ENCODE measurements at regions not wholly inside any gene's neighbourhood (a gene's known extent, or its start where the extent isn't known, plus 50 kb on each side); places are given as distances from the start of the nearest gene placed in this dataset.

GRCh38 chr1:88472298-88472697, 211.8 kb upstream of the PKN2 start:
- Histone ChIP-seq H3K27ac (ENCODE audit: low read depth, low read length, poor library complexity, severe bottlenecking) (no peak overlapping the region), H3K4me1 (ENCODE audit: insufficient read depth, low read length, poor library complexity, severe bottlenecking) (no peaks in the 10 kb centered on the region), H3K9me3 (ENCODE audit: low read depth, low read length, poor library complexity, severe bottlenecking) (no peaks in the 10 kb centered on the region), H3K4me3 (ENCODE audit: low read depth, low read length, poor library complexity, severe bottlenecking) (no peak overlapping the region), H3K27me3 (replicated peaks; ENCODE audit: insufficient read depth, low read depth, low read length, poor library complexity) (no peaks in the 10 kb centered on the region), H3K36me3 (ENCODE audit: insufficient read depth, low read length, poor library complexity, severe bottlenecking) (no peaks in the 10 kb centered on the region)
- CTCF ChIA-PET: no interaction called here
- no peak for TF ChIP-seq EZH2 (IDR thresholded peaks at IDR 0.05; ENCODE audit: borderline replicate concordance, low read depth, low read length, poor library complexity, severe bottlenecking)
- TF ChIP-seq CTCF (conservative IDR thresholded peaks at IDR 0.05; ENCODE audit: low read depth, low read length): no peak
- no peak for DNase-seq (ENCODE audit: low spot score)
- no TSS peak for BruUV-seq (replicated peaks)
- POLR2A ChIA-PET (ENCODE audit: low non-redundant PET): no interaction called here
- intact Hi-C loops (cut with micrococcal nuclease; ENCODE audit: unreplicated experiment): no loop called here

- ChIA-PET POLR2A (ENCODE audit: low non-redundant PET) (no interaction called here), CTCF (no interaction called here)
- no peak overlapping the region for H3K4me3 ChIP-seq (ENCODE audit: low read depth, low read length, poor library complexity, severe bottlenecking)
- no peak overlapping the region for H3K27ac ChIP-seq (ENCODE audit: low read depth, low read length, poor library complexity, severe bottlenecking)
- intact Hi-C loops (cut with micrococcal nuclease; ENCODE audit: unreplicated experiment): no loop called here
- H3K4me1 ChIP-seq (ENCODE audit: insufficient read depth, low read length, poor library complexity, severe bottlenecking): no peaks in the 10 kb centered on the region
- no peaks in the 10 kb centered on the region for H3K36me3 ChIP-seq (ENCODE audit: insufficient read depth, low read length, poor library complexity, severe bottlenecking)
- no peak for TF ChIP-seq CTCF (conservative IDR thresholded peaks at IDR 0.05; ENCODE audit: low read depth, low read length)
- TF ChIP-seq EZH2 (IDR thresholded peaks at IDR 0.05; ENCODE audit: borderline replicate concordance, low read depth, low read length, poor library complexity, severe bottlenecking): no peak
- H3K27me3 ChIP-seq (replicated peaks; ENCODE audit: insufficient read depth, low read depth, low read length, poor library complexity): no peaks in the 10 kb centered on the region
- no TSS peak for BruUV-seq (replicated peaks)
- no peak for DNase-seq (ENCODE audit: low spot score)
- H3K9me3 ChIP-seq (ENCODE audit: low read depth, low read length, poor library complexity, severe bottlenecking): no peaks in the 10 kb centered on the region
Measured at GRCh38 chr1:88472714-88473113, 211.4 kb upstream of the PKN2 start.

- no TSS peak for BruUV-seq (replicated peaks)
- Histone ChIP-seq H3K4me3 (ENCODE audit: low read depth, low read length, poor library complexity, severe bottlenecking) (no peak overlapping the region), H3K36me3 (ENCODE audit: insufficient read depth, low read length, poor library complexity, severe bottlenecking) (no peaks in the 10 kb centered on the region), H3K27ac (ENCODE audit: low read depth, low read length, poor library complexity, severe bottlenecking) (no peak overlapping the region), H3K9me3 (ENCODE audit: low read depth, low read length, poor library complexity, severe bottlenecking) (no peaks in the 10 kb centered on the region), H3K27me3 (replicated peaks; ENCODE audit: insufficient read depth, low read depth, low read length, poor library complexity) (no peaks in the 10 kb centered on the region), H3K4me1 (ENCODE audit: insufficient read depth, low read length, poor library complexity, severe bottlenecking) (no peaks in the 10 kb centered on the region)
- DNase-seq (ENCODE audit: low spot score): no peak
- TF ChIP-seq EZH2 (IDR thresholded peaks at IDR 0.05; ENCODE audit: borderline replicate concordance, low read depth, low read length, poor library complexity, severe bottlenecking) (no peak), CTCF (conservative IDR thresholded peaks at IDR 0.05; ENCODE audit: low read depth, low read length) (no peak)
- ChIA-PET CTCF (no interaction called here), POLR2A (ENCODE audit: low non-redundant PET) (no interaction called here)
- intact Hi-C loops (cut with micrococcal nuclease; ENCODE audit: unreplicated experiment): no loop called here
Measured at GRCh38 chr1:88474555-88475304, 209.3 kb upstream of the PKN2 start.

All from A673 (cell line).